ENCODE measurements at regions not wholly inside any gene's neighbourhood (a gene's known extent, or its start where the extent isn't known, plus 50 kb on each side); places are given as distances from the start of the nearest gene placed in this dataset.

- no peaks in the 10 kb centered on the region for H3K9me3 ChIP-seq (ENCODE audit: low read length)
- no peaks in the 10 kb centered on the region for H4K20me1 ChIP-seq (ENCODE audit: insufficient read depth, low read length)
- H3K79me2 ChIP-seq (ENCODE audit: insufficient read depth, low read depth, low read length) = no peaks in the 10 kb centered on the region
- no peak overlapping the region for H3K4me3 ChIP-seq (ENCODE audit: low read depth, low read length, poor library complexity, severe bottlenecking)
- no peaks in the 10 kb centered on the region for H3K9me2 ChIP-seq (ENCODE audit: insufficient read depth, low read length)
- H3K27ac ChIP-seq (ENCODE audit: low read depth, low read length, poor library complexity, severe bottlenecking) = no peak overlapping the region
- no TSS peak for BruUV-seq (replicated peaks)
- DNase-seq (ENCODE audit: low spot score) = no peak
- no peak for TF ChIP-seq CTCF (conservative IDR thresholded peaks at IDR 0.05; ENCODE audit: low read length)
- TF ChIP-seq EZH2phosphoT487 (IDR thresholded peaks at IDR 0.05; ENCODE audit: borderline replicate concordance, low read depth, low read length) = no peak
- ChIA-PET CTCF (ENCODE audit: unreplicated experiment) (no interaction called here), POLR2A (no interaction called here)
- intact Hi-C loops (cut with micrococcal nuclease; ENCODE audit: unreplicated experiment) = no loop called here
- no peak overlapping the region for H3K4me2 ChIP-seq (ENCODE audit: low read length)
- H3K4me1 ChIP-seq (ENCODE audit: insufficient read depth, low read length, poor library complexity, severe bottlenecking) = no peaks in the 10 kb centered on the region
- no peaks in the 10 kb centered on the region for H3K36me3 ChIP-seq (ENCODE audit: insufficient read depth, low read length)
- no peak overlapping the region for H2AFZ ChIP-seq (ENCODE audit: low read length)
Measured at GRCh38 chr3:40921251-40921650, 278.1 kb upstream of the CTNNB1 start.

DNA sequence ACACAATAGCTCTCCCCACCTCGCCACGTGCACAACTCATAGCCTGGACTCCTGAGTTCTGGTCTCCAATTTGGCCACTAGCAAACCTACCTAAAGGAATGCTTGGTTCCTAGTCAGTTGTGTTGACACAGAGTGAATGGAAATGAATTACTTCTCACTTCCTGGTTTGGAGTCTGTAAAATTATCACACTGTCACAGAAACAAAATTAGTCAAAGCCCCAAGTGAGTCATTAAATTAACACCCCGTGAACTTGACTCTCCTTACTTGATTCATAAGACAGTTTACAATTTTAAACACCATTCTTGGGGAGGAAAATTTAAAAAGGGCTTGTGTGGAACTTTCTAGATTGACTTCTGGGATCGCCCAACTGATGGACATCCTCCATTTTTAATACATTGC lies 276.2 kb upstream of the CTNNB1 start:
- TF ChIP-seq EZH2phosphoT487 (IDR thresholded peaks at IDR 0.05; ENCODE audit: borderline replicate concordance, low read depth, low read length) (no peak), CTCF (conservative IDR thresholded peaks at IDR 0.05; ENCODE audit: low read length) (no peak)
- Histone ChIP-seq H3K4me3 (ENCODE audit: low read depth, low read length, poor library complexity, severe bottlenecking) (no peak overlapping the region), H3K9me3 (ENCODE audit: low read length) (no peaks in the 10 kb centered on the region), H2AFZ (ENCODE audit: low read length) (peak overlapping the region; percentile 19; the same call in 1 of the 2 replicates), H3K36me3 (ENCODE audit: insufficient read depth, low read length) (no peaks in the 10 kb centered on the region), H3K27ac (ENCODE audit: low read depth, low read length, poor library complexity, severe bottlenecking) (no peak overlapping the region), H3K9me2 (ENCODE audit: insufficient read depth, low read length) (no peaks in the 10 kb centered on the region), H3K4me2 (ENCODE audit: low read length) (no peak overlapping the region), H3K4me1 (ENCODE audit: insufficient read depth, low read length, poor library complexity, severe bottlenecking) (no peaks in the 10 kb centered on the region), H3K79me2 (ENCODE audit: insufficient read depth, low read depth, low read length) (no peaks in the 10 kb centered on the region), H4K20me1 (ENCODE audit: insufficient read depth, low read length) (no peaks in the 10 kb centered on the region)
- BruUV-seq (replicated peaks) = no TSS peak
- DNase-seq (ENCODE audit: low spot score) = no peak
- intact Hi-C loops (cut with micrococcal nuclease; ENCODE audit: unreplicated experiment) = no loop called here
- CTCF ChIA-PET (ENCODE audit: unreplicated experiment) = no interaction called here
- POLR2A ChIA-PET = no interaction called here

DNA sequence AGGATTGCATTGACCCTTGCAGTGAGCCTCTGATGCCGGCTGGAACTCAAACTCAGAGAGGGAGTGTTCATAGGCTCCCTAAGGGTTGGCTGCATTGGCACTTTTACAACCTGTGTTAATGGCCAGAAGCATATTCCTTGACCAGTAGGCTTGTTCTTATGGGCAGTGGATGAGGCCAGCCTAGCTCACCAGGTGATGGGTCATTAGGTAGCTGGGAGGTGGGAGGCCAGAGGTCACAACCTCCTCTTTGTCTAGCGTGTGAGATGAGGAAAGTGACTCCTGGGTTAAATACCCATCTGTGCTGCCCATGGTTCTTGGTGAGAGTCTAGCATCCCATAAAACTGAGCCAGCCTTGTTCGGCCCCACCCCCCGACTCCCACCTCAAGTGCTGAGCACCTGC lies 275.7 kb upstream of the CTNNB1 start:
- ChIA-PET POLR2A (no interaction called here), CTCF (ENCODE audit: unreplicated experiment) (no interaction called here)
- DNase-seq (ENCODE audit: low spot score) = no peak
- Histone ChIP-seq H3K4me1 (ENCODE audit: insufficient read depth, low read length, poor library complexity, severe bottlenecking) (no peaks in the 10 kb centered on the region), H3K79me2 (ENCODE audit: insufficient read depth, low read depth, low read length) (no peaks in the 10 kb centered on the region), H3K36me3 (ENCODE audit: insufficient read depth, low read length) (no peaks in the 10 kb centered on the region), H3K9me3 (ENCODE audit: low read length) (no peaks in the 10 kb centered on the region), H3K27ac (ENCODE audit: low read depth, low read length, poor library complexity, severe bottlenecking) (no peak overlapping the region), H3K9me2 (ENCODE audit: insufficient read depth, low read length) (no peaks in the 10 kb centered on the region), H2AFZ (ENCODE audit: low read length) (0 out of 2 replicates have a peak overlapping the region, but pooled peaks have one; percentile 19), H3K4me2 (ENCODE audit: low read length) (no peak overlapping the region), H3K4me3 (ENCODE audit: low read depth, low read length, poor library complexity, severe bottlenecking) (no peak overlapping the region), H4K20me1 (ENCODE audit: insufficient read depth, low read length) (no peaks in the 10 kb centered on the region)
- intact Hi-C loops (cut with micrococcal nuclease; ENCODE audit: unreplicated experiment) = no loop called here
- TF ChIP-seq EZH2phosphoT487 (IDR thresholded peaks at IDR 0.05; ENCODE audit: borderline replicate concordance, low read depth, low read length) = no peak
- no peak for TF ChIP-seq CTCF (conservative IDR thresholded peaks at IDR 0.05; ENCODE audit: low read length)
- BruUV-seq (replicated peaks) = no TSS peak

Data from OCI-LY7 (cell line).